Activated T-helper 1 cell treated with anti-CD3 and anti-CD28 coated beads, Interleukin-12 subunit alpha, Interleukin-12 subunit beta, Interleukin-2, Interleukin-4 antibody, amounts not matched to agents 30 ng/mL and 10 ng/mL and 1 ng/mL, durations not matched to agents 14 hours and 24 hours and 36 hours (primary cell): ENCODE measurements at regions not wholly inside any gene's neighbourhood (a gene's known extent, or its start where the extent isn't known, plus 50 kb on each side); places are given as distances from the start of the nearest gene placed in this dataset.

Source experiments
- DNase-seq: peaks from one replicate; pipeline ENCODE4 v3.0.0; 2021; ENCODE audit warnings: low spot score
- H3K27ac Mint-ChIP-seq: one replicate; pipeline ENCODE4 v1.8.0; 2021; ENCODE audit warnings: mild to moderate bottlenecking, mixed read lengths
- H3K27me3 Mint-ChIP-seq: one replicate; pipeline ENCODE4 v1.8.0; 2022; ENCODE audit warnings: mild to moderate bottlenecking, moderate library complexity, mixed read lengths; ENCODE audit not compliant: insufficient read depth
- H3K36me3 Mint-ChIP-seq: one replicate; pipeline ENCODE4 v1.8.0; 2021; ENCODE audit warnings: low read depth, mixed read lengths
- H3K4me1 Mint-ChIP-seq: one replicate; pipeline ENCODE4 v1.8.0; 2021; ENCODE audit warnings: low read depth, mixed read lengths
- H3K4me3 Mint-ChIP-seq: one replicate; pipeline ENCODE4 v1.8.0; 2021; ENCODE audit warnings: mild to moderate bottlenecking, moderate library complexity, mixed read lengths
- H3K9me3 Mint-ChIP-seq: one replicate; pipeline ENCODE4 v1.8.0; 2021; ENCODE audit warnings: mixed read lengths
- intact Hi-C: fragments of 100-400 bp; cut with micrococcal nuclease; formaldehyde crosslinking; loops from one replicate; pipeline ENCODE4 v1.15.1; 2024

GRCh38 chr3:99586701-99587100 lies 51.7 kb upstream of the COL8A1 start:
- H3K4me1 Mint-ChIP-seq, result no peaks in the 10 kb centered on the region
- intact Hi-C loops, result no loop called here
- no peak for DNase-seq
- no peak overlapping the region for H3K4me3 Mint-ChIP-seq
- H3K27me3 Mint-ChIP-seq, result no peaks in the 10 kb centered on the region
- no peaks in the 10 kb centered on the region for H3K36me3 Mint-ChIP-seq
- H3K27ac Mint-ChIP-seq, result no peak overlapping the region
- no peaks in the 10 kb centered on the region for H3K9me3 Mint-ChIP-seq

GRCh38 chr3:99579965-99580364 lies 58.4 kb upstream of the COL8A1 start:
- Mint-ChIP-seq H3K4me3 (no peak overlapping the region), H3K27me3 (no peaks in the 10 kb centered on the region), H3K36me3 (no peaks in the 10 kb centered on the region), H3K9me3 (no peaks in the 10 kb centered on the region), H3K27ac (no peak overlapping the region), H3K4me1 (no peaks in the 10 kb centered on the region)
- DNase-seq, result no peak
- intact Hi-C loops, result no loop called here

- Mint-ChIP-seq H3K27ac (no peak overlapping the region), H3K4me1 (no peaks in the 10 kb centered on the region), H3K9me3 (no peaks in the 10 kb centered on the region), H3K36me3 (no peaks in the 10 kb centered on the region), H3K4me3 (no peak overlapping the region), H3K27me3 (no peaks in the 10 kb centered on the region)
- DNase-seq, result no peak
- intact Hi-C loops, result no loop called here
These were observed 59.1 kb upstream of the COL8A1 start for GRCh38 chr3:99579246-99579645.

GRCh38 chr3:99578339-99578970 lies 59.9 kb upstream of the COL8A1 start:
- Mint-ChIP-seq H3K9me3 (no peaks in the 10 kb centered on the region), H3K4me1 (no peaks in the 10 kb centered on the region), H3K36me3 (no peaks in the 10 kb centered on the region), H3K27me3 (no peaks in the 10 kb centered on the region), H3K4me3 (no peak overlapping the region), H3K27ac (no peak overlapping the region)
- DNase-seq, result no peak
- intact Hi-C loops, result no loop called here

DNA sequence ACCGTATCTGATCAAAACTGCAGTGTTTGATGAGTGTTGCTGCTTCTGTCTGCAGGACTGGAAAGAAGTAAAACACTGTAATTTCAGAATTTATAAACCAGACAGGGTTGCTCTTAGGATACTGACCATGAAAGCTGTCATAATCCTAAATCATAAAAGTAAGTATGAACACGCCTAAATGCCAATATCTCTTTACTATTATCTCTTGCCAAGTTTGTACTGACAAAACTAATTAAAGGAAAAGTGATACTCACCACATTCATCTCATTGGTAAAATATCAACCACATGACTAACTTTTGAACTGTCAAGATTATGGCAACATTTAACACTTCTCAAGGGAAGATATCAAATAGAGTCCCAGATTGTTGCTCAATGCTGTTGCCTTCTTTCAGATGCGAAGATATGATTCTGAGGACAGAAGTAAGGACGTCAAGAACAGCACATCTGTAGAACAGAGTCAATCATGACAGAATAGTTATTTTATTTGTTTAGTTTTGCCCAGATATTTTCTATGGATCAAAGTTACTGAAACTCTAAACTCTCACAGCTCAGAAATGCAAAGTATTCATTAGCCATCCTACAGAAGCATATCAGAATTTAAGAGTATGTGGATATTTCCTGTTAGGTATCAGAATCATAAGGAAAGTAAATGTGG lies 61.4 kb upstream of the COL8A1 start:
- Mint-ChIP-seq H3K4me1 (no peaks in the 10 kb centered on the region), H3K27ac (no peak overlapping the region), H3K36me3 (no peaks in the 10 kb centered on the region), H3K9me3 (no peaks in the 10 kb centered on the region), H3K4me3 (no peak overlapping the region), H3K27me3 (no peaks in the 10 kb centered on the region)
- no peak for DNase-seq
- intact Hi-C loops, result no loop called here

DNA sequence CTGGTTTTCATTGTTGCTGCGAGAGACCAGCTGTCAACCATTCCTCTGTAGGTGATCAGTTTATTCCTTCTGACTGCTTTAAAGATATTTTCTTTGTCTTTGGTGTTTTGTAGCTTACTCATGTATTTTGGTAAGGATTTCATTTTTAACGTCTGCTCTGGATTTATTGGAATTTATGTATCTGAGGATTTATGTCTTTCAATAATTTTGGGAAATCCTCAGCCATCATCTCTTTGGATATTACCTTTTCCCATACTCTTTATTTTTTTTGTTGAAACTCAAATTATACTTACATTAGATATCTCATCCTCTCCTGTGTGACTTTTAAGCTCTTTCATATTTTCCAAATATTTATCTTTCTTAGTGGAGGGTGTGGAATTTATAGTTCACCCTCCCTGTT lies 62.7 kb upstream of the COL8A1 start:
- H3K27me3 Mint-ChIP-seq, result no peaks in the 10 kb centered on the region
- H3K4me3 Mint-ChIP-seq, result no peak overlapping the region
- H3K27ac Mint-ChIP-seq, result no peak overlapping the region
- no peaks in the 10 kb centered on the region for H3K4me1 Mint-ChIP-seq
- H3K36me3 Mint-ChIP-seq, result no peaks in the 10 kb centered on the region
- intact Hi-C loops, result no loop called here
- no peak for DNase-seq
- no peaks in the 10 kb centered on the region for H3K9me3 Mint-ChIP-seq

DNA sequence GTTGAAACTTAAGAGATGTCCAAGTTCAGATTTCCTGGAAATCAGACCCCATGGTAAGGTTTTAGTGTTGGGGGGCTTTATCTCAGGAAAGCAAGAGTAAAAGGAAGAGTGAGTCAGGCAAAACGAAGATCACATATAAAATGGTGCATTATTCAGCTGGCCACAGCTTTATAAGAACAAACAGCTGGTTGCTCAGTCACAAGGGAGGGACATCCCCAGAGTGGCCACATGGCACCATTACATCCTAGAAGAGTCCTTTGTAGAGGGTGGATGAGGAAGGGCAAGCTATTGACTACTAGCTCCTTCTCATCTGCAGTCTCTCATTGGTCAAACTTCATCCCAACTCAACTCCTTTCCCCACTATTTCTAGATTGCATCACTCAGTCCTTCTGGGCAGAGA lies 68.3 kb upstream of the COL8A1 start:
- H3K9me3 Mint-ChIP-seq, result no peaks in the 10 kb centered on the region
- no peaks in the 10 kb centered on the region for H3K27me3 Mint-ChIP-seq
- no peaks in the 10 kb centered on the region for H3K36me3 Mint-ChIP-seq
- intact Hi-C loops, result no loop called here
- no peak overlapping the region for H3K27ac Mint-ChIP-seq
- DNase-seq, result no peak
- H3K4me1 Mint-ChIP-seq, result no peaks in the 10 kb centered on the region
- H3K4me3 Mint-ChIP-seq, result no peak overlapping the region

- H3K27ac Mint-ChIP-seq, result no peak overlapping the region
- no peak overlapping the region for H3K4me3 Mint-ChIP-seq
- no peak for DNase-seq
- no peaks in the 10 kb centered on the region for H3K36me3 Mint-ChIP-seq
- no peaks in the 10 kb centered on the region for H3K4me1 Mint-ChIP-seq
- intact Hi-C loops, result no loop called here
- no peaks in the 10 kb centered on the region for H3K9me3 Mint-ChIP-seq
- no peaks in the 10 kb centered on the region for H3K27me3 Mint-ChIP-seq
These were observed 69.6 kb upstream of the COL8A1 start for GRCh38 chr3:99568663-99569335.

DNA sequence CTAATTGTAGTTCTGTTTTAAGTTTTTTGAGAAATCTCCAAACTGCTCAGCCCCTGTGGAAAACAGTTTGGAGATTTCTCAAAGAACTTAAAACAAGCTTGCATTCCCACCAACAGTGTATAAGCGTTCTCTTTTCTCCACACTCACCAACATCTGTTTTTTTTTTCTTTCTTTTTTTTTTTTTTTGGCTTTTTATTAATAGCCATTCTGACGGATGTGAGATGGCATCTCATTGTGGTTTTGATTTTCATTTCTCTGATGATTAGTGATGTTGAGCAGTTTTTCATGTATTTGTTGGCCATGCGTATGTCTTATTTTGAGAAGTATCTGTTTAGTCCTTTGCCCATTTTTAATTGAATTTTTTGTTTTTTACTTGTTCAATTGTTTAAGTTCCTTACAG lies 73.1 kb upstream of the COL8A1 start:
- Mint-ChIP-seq H3K36me3 (no peaks in the 10 kb centered on the region), H3K4me1 (no peaks in the 10 kb centered on the region), H3K4me3 (no peak overlapping the region), H3K9me3 (no peaks in the 10 kb centered on the region), H3K27me3 (no peaks in the 10 kb centered on the region), H3K27ac (no peak overlapping the region)
- DNase-seq, result no peak
- intact Hi-C loops, result no loop called here

GRCh38 chr3:99562990-99563607 lies 75.3 kb upstream of the COL8A1 start:
- H3K27me3 Mint-ChIP-seq, result no peaks in the 10 kb centered on the region
- no peaks in the 10 kb centered on the region for H3K4me1 Mint-ChIP-seq
- no peaks in the 10 kb centered on the region for H3K36me3 Mint-ChIP-seq
- no peak overlapping the region for H3K4me3 Mint-ChIP-seq
- DNase-seq, result no peak
- intact Hi-C loops, result no loop called here
- no peak overlapping the region for H3K27ac Mint-ChIP-seq
- no peaks in the 10 kb centered on the region for H3K9me3 Mint-ChIP-seq

DNA sequence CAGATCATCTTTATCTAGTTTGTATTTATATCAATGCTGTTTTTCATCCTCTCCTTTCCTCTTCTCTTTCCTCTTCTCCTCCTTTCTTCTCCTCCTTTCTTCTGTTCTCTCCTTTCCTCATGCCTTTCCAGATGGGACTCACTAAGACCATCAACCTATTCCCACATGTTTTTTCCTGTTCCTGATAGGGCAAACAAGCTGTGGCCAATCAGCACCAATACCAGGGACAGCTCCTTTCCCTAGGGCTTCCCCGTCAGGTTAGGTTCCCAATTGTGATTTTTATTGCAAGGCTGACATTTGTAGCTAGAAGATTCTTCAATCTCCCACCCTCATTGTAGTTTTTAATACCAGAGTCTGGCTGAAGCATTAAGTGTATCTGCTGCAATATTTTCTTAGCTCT lies 76.3 kb upstream of the COL8A1 start:
- intact Hi-C loops, result no loop called here
- Mint-ChIP-seq H3K4me1 (no peaks in the 10 kb centered on the region), H3K36me3 (no peaks in the 10 kb centered on the region), H3K27ac (no peak overlapping the region), H3K9me3 (no peaks in the 10 kb centered on the region), H3K4me3 (no peak overlapping the region), H3K27me3 (no peaks in the 10 kb centered on the region)
- DNase-seq, result no peak

- no peaks in the 10 kb centered on the region for H3K4me1 Mint-ChIP-seq
- H3K27ac Mint-ChIP-seq, result no peak overlapping the region
- H3K9me3 Mint-ChIP-seq, result no peaks in the 10 kb centered on the region
- no peak overlapping the region for H3K4me3 Mint-ChIP-seq
- intact Hi-C loops, result no loop called here
- H3K27me3 Mint-ChIP-seq, result no peaks in the 10 kb centered on the region
- H3K36me3 Mint-ChIP-seq, result no peaks in the 10 kb centered on the region
- DNase-seq, result no peak
These were observed 77.3 kb upstream of the COL8A1 start for GRCh38 chr3:99561056-99561455.

GRCh38 chr3:99559196-99559595 lies 79.2 kb upstream of the COL8A1 start:
- DNase-seq, result no peak
- intact Hi-C loops, result no loop called here
- H3K4me1 Mint-ChIP-seq, result no peaks in the 10 kb centered on the region
- peaks cover 2% of the 10 kb centered on the region for H3K9me3 Mint-ChIP-seq
- H3K27me3 Mint-ChIP-seq, result no peaks in the 10 kb centered on the region
- no peak overlapping the region for H3K27ac Mint-ChIP-seq
- no peaks in the 10 kb centered on the region for H3K36me3 Mint-ChIP-seq
- no peak overlapping the region for H3K4me3 Mint-ChIP-seq
